ENCODE measurements at regions not wholly inside any gene's neighbourhood (a gene's known extent, or its start where the extent isn't known, plus 50 kb on each side); places are given as distances from the start of the nearest gene placed in this dataset.
A peak's percentile ranks its signal among the peaks of the same experiment; 100 is the strongest.
"Not testable (repeated sequence)": the region's sequence is repeated elsewhere in the genome, so short reads cannot be mapped to it uniquely, and the experiment has no call there.

DNA sequence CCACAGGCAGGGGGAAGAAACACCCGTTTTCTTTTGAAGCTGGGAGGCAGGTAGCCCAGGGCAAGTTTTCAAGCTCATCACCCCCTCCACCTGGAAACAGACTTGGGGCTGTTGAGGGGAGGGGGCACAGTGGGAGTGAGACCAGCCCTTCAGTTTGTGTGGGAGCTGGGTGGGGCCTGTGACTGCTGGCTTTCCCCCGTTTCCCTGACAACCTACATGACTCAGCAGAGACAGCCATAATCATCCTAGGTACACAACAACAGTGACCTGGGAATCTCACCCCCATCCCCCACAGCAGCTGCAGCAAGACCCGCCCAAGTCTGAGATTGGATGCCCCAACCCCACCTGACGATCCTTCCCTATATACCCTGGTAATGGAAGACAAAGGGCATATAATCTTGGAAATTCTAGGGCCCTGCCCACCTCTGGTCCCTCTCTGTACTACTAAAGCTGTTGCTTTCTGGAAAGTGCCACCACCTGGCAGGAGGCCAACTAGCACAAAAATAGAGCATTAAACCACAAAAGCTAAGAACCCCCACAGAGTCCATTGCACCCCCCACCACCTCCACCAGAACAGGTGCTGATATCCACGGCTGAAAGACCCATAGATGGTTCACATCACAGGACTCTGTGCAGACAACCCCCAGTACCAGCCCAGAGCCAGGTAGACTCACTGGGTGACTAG is 422.2 kb upstream of the SGO1 start:
- DNase-seq: no peak

DNA sequence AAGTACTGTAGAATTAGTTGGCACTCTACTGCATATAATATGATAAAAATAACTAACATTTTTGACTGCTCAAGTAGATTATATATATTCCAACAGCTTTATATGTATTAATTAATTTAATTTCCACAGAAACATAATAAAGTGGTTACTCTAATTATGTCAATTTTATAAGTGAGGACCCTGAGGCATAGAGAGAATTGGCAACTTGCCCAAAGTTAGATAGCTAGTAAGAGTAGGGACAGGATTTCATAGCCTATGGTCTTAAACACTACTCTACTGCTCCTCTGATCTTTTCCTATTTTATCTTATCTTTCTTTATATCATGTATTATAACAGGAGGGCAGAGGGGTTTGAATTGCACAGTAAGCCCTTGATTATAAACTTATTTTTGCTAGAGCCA is 418.7 kb upstream of the SGO1 start:
- DNase-seq: no peak

DNA sequence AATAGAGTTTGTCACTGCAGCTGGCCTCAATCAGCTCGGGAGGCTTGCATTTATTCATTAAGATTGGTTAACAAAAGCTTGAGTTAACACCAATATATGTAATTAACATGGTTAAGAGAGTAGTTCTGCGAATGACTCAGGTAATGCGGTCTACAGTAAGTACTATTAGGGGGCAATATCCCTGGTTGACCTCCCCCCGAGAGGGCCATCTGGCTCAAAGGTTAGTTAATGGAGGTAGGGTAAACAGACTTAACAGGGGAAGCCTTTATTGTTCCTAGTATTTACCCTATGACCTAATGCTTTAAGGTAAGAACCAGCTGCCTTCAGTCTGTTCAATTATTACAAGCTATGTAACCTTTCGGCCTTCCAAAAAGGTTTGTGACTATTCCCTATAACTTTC is 403.3 kb upstream of the SGO1 start:
- DNase-seq: no peak

DNA sequence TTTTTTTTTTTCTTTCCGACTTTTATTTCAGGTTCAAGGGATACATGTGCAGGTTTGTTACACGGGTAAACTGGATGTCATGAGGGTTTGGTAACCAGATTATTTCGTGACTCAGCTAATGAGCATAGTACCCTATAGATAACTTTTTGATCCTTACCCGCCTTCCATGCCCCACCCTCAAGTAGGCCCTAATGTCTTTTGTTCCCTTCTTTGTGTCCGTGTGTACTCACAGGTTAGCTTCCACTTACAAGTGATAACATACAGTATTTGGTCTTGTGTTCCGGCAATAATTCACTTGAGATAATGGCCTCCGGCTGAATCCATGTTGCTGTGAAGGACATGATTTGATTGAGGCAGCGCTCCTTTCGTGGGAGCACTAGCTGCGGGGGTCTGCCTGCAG is 402.8 kb upstream of the SGO1 start:
- DNase-seq: no peak

DNA sequence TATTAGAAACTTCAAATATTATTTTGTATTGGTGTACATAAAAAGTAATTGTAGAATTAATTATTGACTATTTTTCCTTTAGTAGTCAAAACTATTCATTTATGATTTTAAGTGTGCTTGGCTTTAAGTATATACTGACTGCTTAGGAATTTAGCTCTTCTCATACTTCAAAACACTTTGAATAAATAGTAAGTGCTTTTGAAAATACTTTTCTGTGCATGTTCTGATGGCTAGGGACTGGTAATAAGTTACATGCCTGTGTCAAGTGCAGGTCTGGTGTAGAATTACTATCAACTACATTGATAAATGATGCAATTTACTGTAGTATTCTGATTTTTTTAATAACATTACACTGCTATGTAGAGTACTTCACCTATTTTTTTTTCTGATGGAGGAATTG is 397.6 kb upstream of the SGO1 start:
- no peak for DNase-seq

DNA sequence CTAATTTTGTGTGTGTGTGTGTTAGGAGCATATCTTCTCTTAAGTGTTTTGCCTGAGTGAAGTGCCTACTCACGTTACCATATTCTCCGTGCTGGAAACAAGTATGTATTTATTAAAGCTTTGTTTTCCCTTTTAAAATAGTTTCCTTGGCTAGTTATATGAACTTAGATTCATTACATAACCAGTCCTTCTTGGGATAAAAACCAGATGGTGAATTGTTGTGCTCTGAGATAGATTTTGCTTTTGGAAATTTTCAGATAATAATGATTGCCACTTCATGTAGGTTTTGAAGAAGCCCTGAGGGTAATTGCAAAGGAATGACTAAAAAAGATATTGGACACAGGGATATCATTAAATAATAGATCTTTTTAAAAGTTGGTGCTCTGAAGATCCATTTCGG is 390.2 kb upstream of the SGO1 start:
- DNase-seq: no peak

DNA sequence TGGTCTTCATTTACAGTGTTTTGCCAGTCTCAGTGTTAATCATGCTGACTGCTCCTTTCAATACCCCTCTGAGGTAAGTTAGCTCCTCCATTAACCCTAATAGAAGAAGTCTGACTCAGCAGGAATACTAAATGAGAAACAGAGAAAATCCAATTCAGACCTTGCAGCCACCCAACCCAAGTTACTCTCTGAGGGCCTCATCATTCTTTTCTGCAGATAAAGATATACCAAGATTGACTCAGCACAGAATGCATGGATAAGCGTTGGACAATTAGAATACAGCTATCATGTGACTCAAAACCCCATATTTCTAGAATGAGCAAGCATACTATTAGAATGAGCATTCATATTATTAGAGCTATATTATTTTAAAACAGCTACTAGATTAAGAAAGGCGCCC is 389.1 kb upstream of the SGO1 start:
- peak; percentile 8 for DNase-seq

DNA sequence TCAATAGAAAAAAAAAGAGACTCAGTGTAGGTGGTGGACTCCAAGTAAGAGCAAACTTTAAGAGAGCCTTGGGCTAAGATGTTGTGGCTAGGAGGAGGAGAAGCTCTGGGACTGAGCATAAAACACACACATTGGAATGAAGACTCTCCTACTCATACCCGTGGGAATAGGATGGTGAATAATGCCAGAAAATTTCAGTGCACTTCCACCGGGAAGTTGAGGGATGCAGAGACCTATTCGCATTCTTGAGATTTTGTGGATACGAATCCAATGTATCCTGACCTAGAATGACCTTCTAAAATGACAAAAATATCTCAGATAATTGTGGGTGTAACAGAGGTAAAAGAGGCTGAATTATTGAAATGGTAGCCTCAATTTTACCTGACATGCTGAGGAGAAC is 388.7 kb upstream of the SGO1 start:
- no peak for DNase-seq

DNA sequence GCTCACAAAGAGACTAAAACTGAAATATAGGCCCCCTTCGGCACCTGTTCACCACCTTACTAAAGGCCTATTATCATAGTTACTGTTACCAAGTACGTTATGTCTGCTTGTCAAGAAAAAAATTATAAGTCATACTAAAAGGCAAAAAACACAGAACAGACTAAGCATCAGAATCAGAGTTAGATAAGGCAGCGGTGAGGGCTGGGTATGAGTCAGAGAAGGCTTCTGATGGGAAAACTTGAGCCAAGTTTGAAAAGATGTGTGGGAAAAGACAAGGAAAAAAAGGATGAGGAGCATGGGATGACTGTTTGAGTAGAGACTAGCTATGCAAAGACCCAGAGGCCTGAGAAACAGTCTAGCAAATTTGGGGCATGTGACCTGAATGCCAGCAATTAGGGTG is 387.2 kb upstream of the SGO1 start:
- no peak for DNase-seq

DNA sequence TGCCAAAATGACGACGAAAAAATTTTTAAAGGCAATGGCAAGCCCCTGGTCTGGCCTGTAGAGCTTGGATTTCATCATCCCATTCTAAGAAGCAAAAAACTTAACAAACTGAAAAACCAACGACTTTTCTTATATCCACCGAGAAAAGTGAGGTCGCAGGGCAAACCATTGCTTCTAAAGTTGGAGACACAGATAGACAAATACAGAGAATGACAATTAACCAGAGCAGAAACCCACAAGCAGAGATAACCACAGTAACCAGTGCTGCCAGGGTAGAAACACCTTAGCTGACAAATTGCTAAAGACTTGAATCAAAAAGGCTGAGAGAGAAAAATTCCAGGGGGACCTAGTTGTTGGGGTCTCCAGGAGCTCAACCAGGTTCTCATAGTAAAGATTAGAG is 386.5 kb upstream of the SGO1 start:
- DNase-seq: no peak

DNA sequence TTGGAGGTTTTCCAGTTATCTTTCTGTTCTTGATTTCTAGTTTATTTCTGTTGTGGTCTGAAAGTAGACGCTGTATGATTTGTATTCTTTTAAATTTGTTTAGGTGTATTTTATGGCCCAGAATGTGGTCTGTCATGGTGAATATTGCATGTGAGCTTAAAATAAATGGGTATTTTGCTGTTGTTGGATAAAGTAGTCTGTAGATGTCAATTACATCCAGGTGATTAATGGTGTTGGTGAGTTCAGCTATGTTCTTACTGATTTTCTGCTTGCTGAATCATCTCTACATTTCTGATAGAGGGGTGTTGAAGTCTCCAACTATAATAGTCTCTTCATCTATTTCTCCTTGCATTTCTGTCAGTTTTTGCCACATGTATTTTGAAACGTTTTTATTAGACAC is 383.3 kb upstream of the SGO1 start:
- DNase-seq: no peak

DNA sequence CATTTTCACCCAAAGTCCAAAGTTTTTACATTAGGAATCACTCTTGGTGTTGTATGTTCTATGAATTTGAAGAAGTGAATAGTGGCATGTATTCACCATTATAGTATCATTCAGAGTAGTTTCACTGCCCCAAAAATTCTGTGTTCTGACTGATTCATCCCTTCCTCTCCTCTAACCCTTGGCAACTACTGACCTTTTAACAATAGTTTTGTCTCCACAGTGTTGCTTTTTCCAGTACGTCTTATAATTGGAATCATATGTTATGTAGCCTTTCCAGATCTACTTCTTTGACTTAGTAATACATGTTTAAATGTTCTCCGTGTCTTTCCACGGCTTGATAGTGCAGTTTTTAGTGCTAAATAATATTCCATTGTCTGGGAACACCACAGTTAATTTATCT is 379.0 kb upstream of the SGO1 start:
- DNase-seq: no peak

DNA sequence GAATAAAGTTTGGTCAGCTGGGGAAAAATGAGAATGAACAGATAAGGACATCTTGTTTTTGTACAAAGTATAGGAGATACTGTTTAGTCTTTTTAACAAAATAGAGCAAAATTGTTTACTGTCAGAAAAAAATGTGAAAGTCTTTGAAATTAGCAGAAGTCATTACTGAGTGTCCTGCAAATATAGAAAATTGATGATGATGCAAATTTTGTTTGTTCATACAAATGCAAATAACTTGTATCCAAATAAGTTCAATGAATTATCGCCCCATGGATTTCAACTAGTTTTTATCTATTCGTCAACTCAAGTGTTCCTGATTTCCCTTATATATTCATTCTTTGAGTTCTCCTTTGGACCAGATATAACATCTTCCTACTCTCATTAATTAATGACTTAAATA is 378.0 kb upstream of the SGO1 start:
- no peak for DNase-seq

DNA sequence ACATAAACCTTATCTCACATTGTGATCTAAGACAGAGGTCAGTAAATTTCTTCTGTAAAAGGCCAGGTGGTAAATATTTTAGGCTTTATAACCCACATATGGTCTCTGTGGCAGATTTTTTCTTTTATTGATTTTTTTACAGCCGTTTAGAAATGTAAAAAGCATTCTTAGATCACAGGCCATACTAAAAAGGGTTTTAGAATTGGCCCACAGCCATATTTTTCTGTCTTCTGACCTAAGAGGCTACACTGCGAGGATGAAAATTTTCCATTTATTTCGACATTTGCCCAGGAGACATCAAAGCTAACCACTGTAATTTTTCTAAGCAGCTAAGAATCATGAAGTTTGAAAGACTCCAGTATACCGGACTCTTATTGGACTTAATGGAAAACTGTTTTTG is 377.2 kb upstream of the SGO1 start:
- no peak for DNase-seq

DNA sequence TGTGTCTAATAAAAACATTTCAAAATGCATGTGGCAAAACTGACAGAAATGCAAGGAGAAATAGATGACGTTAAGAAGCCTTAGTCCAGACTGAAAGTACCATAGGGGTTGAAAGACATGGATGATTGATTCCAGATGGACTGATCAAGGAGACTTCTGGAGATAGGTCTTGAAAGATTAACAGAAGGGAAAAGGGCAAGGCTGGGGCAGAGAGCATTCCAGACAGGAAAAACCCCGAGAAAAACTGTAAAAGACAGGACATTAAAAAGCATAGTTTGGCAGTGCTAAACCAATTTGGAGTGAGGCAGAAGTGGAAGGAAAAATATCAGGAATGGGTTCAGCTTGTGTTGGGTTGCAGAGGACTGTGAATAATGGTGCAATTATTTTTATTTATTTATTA is 375.2 kb upstream of the SGO1 start:
- no peak for DNase-seq

DNA sequence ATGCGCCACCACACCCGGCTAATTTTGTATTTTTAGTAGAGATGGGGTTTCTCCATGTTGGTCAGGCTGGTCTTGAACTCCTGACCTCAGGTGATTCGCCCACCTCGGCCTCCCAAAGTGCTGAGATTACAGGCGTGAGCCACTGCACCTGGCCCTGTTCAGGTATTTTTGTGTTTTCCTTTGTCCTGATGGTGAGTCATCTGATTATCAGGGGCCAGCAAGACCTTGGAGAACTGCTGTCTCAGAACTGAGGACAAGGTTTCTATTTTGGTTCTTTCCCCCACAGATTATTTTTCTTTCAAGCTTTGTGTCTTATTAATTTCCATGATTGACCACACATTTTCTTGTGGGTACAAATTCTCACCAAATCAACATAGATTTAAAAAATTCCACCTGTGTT is 374.4 kb upstream of the SGO1 start:
- DNase-seq: not testable (repeated sequence)

DNA sequence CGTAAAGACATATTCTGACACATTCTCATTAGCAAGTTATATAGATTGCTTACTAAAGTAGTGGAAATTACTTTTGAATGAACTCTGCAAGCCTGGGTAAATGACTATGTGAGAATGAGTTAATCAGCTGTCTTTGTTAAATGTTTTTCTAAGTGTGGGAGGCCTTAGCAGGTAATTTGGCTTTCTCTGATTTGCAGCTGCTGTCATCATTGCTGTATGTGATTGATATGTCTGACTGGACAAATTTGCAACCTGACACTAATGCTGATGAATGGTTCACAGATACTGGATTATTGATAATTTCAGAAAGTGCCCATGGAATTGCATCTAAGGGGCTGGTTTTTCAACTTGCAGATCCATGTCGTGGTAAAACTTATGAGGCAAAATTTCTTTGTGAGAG is 372.2 kb upstream of the SGO1 start:
- DNase-seq: no peak

DNA sequence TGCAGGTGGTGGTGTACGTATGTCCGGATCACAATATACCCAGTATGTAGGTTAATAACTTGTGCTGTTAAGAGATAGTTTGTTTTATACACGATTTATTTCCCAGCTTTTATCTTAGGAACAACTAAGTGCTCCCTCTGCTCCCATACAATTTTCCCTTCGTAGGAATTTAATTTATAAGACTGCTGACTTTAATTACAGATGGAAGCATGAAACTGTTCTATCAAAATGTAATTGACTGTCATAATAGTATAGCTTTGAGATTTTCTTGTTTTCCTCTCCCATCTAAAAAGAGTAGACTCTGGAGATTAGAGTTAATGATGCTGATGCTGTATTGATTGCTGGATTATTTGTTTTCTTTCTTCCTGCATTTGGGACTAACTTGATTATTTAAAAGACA is 370.7 kb upstream of the SGO1 start:
- DNase-seq: no peak

DNA sequence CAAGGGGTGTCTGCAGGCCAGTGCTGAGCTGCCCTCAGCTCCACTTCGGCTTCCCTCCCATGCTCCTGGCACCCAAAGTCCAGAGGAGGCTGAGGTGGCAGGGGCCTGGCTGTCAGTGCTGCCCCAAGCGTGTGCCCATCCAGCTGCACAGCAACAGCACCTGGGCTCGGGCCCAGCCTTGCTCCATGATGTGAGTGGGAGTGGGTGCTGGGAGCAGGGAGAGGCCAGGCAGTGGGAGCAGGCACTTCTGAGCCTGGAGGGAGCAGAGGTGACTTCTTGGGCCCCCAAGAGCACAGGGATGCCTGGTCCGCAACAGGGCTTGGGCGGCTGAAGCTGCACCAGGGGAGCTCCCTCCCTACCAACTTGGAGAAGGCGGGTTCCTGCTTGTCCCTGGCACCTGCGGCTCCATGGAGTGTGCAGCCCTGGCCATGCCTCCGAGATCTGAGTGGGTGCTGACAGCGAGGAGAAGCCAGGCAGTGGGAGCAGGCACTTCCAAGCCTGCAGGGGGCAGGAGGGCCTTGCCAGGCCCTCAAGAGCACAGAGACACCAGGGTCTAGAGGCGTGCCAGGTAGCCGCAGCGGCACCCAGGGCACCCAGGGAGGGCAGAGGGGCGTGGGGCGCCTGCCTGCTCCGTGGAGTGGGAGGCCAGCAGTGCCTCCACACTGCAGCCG is 366.7 kb upstream of the SGO1 start:
- no peak for DNase-seq

DNA sequence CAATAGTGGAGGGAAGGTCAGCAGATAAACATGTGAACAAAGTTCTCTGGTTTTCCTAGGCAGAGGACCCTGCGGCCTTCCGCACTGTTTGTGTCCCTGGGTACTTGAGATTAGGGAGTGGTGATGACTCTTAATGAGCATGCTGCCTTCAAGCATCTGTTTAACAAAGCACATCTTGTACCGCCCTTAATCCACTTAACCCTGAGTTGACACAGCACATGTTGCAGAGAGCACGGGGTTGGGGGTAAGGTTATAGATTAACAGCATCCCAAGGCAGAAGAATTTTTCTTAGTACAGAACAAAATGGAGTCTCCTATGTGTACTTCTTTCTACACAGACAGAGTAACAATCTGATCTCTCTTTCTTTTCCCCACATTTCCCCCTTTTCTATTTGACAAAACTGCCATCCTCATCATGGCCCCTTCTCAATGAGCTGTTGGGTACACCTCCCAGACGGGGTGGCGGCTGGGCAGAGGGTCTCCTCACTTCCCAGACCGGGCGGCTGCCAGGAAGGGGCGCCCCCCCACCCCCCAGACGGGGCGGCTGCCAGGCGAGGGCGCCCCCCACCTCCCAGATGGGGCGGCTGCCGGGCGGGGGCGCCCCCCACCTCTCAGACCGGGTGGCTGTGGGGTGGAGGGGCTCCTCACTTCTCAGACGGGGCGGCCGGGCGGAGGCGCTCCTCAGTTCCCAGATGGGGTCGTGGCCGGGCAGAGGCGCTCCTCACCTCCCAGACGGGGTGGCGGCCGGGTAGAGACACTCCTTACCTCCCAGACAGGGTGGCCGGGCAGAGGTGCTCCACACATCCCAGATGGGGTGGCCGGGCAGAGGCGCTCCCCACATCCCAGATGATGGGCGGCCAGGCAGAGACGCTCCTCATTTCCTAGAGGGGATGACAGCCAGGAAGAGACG is 361.6 kb upstream of the SGO1 start:
- not testable (repeated sequence) for DNase-seq

DNA sequence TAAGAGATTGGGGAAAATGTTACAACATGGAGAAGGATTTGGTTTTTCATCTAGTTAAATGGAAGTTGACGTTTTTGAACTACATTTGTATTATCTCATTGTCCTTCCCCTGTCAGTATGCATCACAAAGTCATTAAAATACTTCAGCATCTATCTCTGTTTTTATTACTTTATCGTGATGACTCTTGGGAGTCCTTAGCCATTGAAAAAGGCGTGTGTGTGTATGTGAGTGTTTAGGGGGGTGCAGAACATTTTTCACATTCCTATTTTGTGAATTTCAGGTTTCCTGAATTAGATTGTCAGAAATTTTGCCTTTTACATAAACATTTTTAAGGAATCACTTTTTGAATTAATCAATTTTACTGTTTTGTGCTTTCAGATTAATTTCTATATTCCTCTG is 360.6 kb upstream of the SGO1 start:
- no peak for DNase-seq

DNA sequence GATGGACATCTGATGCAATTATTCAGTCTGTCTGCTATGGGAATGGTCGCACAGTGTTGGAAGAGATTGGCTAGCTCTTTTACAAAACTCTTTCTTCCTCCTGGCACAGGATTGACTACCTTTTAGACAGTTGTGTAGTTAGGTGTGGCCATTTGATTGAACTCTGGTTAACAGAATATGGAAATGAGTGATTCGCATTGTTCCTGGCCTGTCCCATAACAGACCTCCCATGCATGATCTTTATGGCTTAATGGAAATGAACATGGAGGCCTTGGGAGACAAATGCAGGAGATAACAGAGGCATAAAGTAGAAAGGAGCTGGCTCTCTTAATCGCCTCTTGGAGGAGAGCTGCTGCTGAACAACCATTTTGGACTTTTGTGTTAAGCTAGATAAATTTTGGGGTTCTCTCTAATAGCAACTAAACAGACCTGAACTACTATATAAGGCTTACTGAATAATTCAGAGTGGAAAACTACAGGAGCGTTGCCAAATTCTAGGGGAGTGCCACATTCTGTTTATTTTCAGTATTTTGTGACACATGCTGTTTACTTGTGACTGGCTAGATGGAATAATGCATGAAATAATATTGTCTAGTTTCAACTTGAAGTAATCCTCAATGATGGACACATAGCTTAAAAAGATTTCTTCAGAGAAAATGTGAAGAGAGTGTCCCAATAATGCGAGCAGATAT is 357.7 kb upstream of the SGO1 start:
- no peak for DNase-seq

DNA sequence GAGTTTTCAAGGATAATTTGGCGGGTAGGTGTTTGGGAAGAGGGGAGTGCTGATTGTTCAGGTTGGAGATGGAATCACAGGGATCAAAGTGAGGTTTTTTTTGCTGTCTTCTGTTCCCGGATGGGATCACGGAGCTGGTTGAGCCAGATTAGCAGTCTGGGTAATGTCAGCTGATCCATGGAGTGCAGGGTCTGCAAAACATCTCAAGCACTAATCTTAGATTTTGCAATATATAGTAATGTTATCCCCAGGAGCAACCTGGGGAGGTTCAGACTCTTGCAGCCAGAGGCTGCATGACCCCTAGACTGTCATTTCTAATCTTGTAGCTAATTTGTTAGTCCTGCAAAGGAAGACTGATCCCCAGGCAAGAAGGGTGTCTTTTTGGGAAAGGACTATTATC is 354.1 kb upstream of the SGO1 start:
- DNase-seq: no peak

DNA sequence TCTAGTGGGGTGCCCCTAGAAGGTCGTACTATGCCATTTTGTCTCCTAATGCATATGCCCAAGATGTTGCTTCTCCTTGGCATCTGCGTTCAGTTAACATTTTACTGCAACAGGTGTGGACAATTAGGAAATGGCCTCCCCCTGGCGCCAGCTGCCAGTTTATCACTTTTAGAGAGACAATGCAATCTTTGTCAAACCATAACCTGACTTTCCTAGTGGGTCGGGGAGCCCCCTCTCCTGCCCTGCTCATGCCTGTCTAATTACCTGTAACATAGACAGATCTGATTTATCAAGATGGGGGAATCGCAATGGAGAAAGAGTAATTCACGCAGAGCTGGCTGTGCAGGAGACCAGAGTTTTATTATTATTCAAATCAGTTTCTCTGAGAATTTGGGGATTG is 353.7 kb upstream of the SGO1 start:
- DNase-seq: no peak
